GM12891 (cell line): ENCODE measurements at regions not wholly inside any gene's neighbourhood (a gene's known extent, or its start where the extent isn't known, plus 50 kb on each side); places are given as distances from the start of the nearest gene placed in this dataset.
"Not testable (repeated sequence)": the region's sequence is repeated elsewhere in the genome, so short reads cannot be mapped to it uniquely, and the experiment has no call there.

ENCODE experiments used
- DNase-seq: peaks from one replicate; pipeline ENCODE4 v3.0.0; 2011; ENCODE audit warnings: low spot score; ENCODE audit not compliant: insufficient read length
- FAIRE-seq: peaks from 2 replicates; lab custom pipeline; 2011; peaks lifted over from hg19 to GRCh38; lab: Jason Lieb, UNC
- PAX5 ChIP-seq: IDR thresholded peaks from 2 replicates; pipeline ENCODE4 v1.6.1; 2011; ENCODE audit warnings: low read length, moderate library complexity, mild to moderate bottlenecking; ENCODE audit not compliant: insufficient read depth, severe bottlenecking
- POLR2A ChIP-seq: IDR thresholded peaks from 2 replicates; pipeline ENCODE4 v1.6.1; 2011; ENCODE audit warnings: low read depth, low read length, control low read depth
- POLR2AphosphoS5 ChIP-seq: IDR thresholded peaks from 2 replicates; pipeline ENCODE4 v1.6.1; 2011; ENCODE audit warnings: low read depth, low read length, control low read depth
- POU2F2 ChIP-seq: IDR thresholded peaks from 2 replicates; pipeline ENCODE4 v1.6.1; 2011; ENCODE audit warnings: low read depth, mild to moderate bottlenecking, control low read depth, low read length, moderate library complexity
- SPI1 ChIP-seq: IDR thresholded peaks from 2 replicates; pipeline ENCODE4 v1.6.1; 2011; ENCODE audit warnings: low read depth, low read length, control low read depth
- TAF1 ChIP-seq: IDR thresholded peaks from 2 replicates; pipeline ENCODE4 v1.6.1; 2011; ENCODE audit warnings: low read depth, low read length, control low read depth

GRCh38 chr17:22518185-22518584 is 825.9 kb downstream of the KCNJ18 start:
- no peak for DNase-seq
- FAIRE-seq = no peak
- TF ChIP-seq POLR2AphosphoS5 = no peak
- no peak for TF ChIP-seq PAX5
- no peak for TF ChIP-seq TAF1
- TF ChIP-seq SPI1 = no peak
- no peak for TF ChIP-seq POLR2A
- TF ChIP-seq POU2F2 = no peak

- DNase-seq, FAIRE-seq: not testable (repeated sequence)
Observed at GRCh38 chr17:22548873-22549272, 856.5 kb downstream of the KCNJ18 start.

- not testable (repeated sequence) for FAIRE-seq, DNase-seq
Observed at GRCh38 chr17:22551695-22552415, 859.5 kb downstream of the KCNJ18 start.

- no peak for TF ChIP-seq TAF1
- TF ChIP-seq POLR2AphosphoS5 = no peak
- TF ChIP-seq SPI1 = no peak
- TF ChIP-seq POU2F2 = no peak
- TF ChIP-seq POLR2A = no peak
- no peak for TF ChIP-seq PAX5
- DNase-seq (no peak), FAIRE-seq (no peak)
Observed at GRCh38 chr17:22569459-22570143, 877.3 kb downstream of the KCNJ18 start.

- FAIRE-seq (no peak), DNase-seq (no peak)
- TF ChIP-seq PAX5 = no peak
Observed at GRCh38 chr17:22570144-22570845, 878.0 kb downstream of the KCNJ18 start.

- DNase-seq = no peak
- TF ChIP-seq POLR2A (no peak), POLR2AphosphoS5 (no peak), POU2F2 (no peak), TAF1 (no peak), PAX5 (no peak), SPI1 (no peak)
- FAIRE-seq = no peak
Observed at GRCh38 chr17:22599322-22599721, 907.0 kb downstream of the KCNJ18 start.

GRCh38 chr17:22600644-22601298 is 908.4 kb downstream of the KCNJ18 start:
- no peak for DNase-seq
- no peak for FAIRE-seq
- TF ChIP-seq POLR2AphosphoS5 = no peak
- TF ChIP-seq PAX5 = no peak
- TF ChIP-seq TAF1 = no peak
- no peak for TF ChIP-seq POLR2A
- TF ChIP-seq SPI1 = no peak
- no peak for TF ChIP-seq POU2F2
